H1 (cell line): ENCODE measurements at regions not wholly inside any gene's neighbourhood (a gene's known extent, or its start where the extent isn't known, plus 50 kb on each side); places are given as distances from the start of the nearest gene placed in this dataset.

ENCODE experiments used
- BRCA1 ChIP-seq: IDR thresholded peaks from 2 replicates; pipeline ENCODE4 v1.6.1; 2012; ENCODE audit warnings: low read depth, low read length, improper control_type of control experiment
- CBX8 ChIP-seq: fragments of 300-800, 300-1000 bp; sonication (generic); IDR thresholded peaks from 2 replicates; pipeline ENCODE4 v1.7.1; 2016; ENCODE audit warnings: low read depth, low read length, borderline replicate concordance
- CTCF ChIP-seq, 3 experiments: IDR thresholded peaks; 1 replicate in 2 of 3; 2 replicates in 1 of 3; pipeline versions ENCODE4 v1.5.1 to v1.6.1; 2011; ENCODE audit warnings: low read length in 3 of 3, mild to moderate bottlenecking in 3 of 3, inconsistent platforms in 2 of 3, low read depth in 1 of 3, moderate library complexity in 1 of 3; ENCODE audit not compliant: insufficient read depth in 1 of 3; ENCODE audit errors: control extremely low read depth in 1 of 3
- GABPA ChIP-seq: IDR thresholded peaks from 2 replicates; pipeline ENCODE4 v1.6.1; 2011; ENCODE audit warnings: mild to moderate bottlenecking, low read length, moderate library complexity, borderline replicate concordance; ENCODE audit not compliant: insufficient read depth
- KDM1A ChIP-seq: fragments of 200-600, 300-600 bp; sonication (generic); IDR thresholded peaks from 2 replicates; pipeline ENCODE4 v1.7.1; 2016; ENCODE audit warnings: mild to moderate bottlenecking, low read length, borderline replicate concordance
- SIX5 ChIP-seq: IDR thresholded peaks from 2 replicates; pipeline ENCODE4 v1.6.1; 2011; ENCODE audit warnings: mild to moderate bottlenecking, low read depth, low read length

DNA sequence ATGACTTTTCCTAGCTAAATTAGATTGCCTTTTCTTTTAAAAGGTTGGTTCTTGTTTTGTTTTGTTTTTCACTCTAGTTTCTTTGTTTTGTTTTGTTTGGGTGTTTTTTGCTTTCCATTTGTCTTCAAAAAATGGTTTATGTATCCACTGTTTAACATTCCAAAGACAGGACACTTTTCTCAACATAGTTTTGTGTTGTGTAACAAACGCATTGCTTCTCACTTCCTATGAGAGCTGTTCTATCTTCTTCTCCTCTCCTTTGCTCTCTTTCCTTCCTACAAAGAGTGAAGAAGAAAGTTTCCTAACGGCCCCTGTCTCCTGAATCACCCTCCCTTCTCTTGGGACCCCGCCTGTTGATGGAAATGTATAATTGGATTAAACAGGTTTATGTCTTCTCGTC, 539.7 kb downstream of the ACTL7B start (continued):
- TF ChIP-seq GABPA = no peak
- TF ChIP-seq CTCF (IDR thresholded peaks at IDR 0.05; ENCODE audit: control extremely low read depth in 1 of 3, insufficient read depth in 1 of 3, low read depth in 1 of 3, low read length in 3 of 3) = no peak
- TF ChIP-seq CBX8 = no peak
- TF ChIP-seq KDM1A = no peak
- TF ChIP-seq SIX5 = no peak
- no peak for TF ChIP-seq BRCA1
- TF ChIP-seq, all 59 proteins: peak for 0
